22Rv1 (cell line): ENCODE measurements at regions not wholly inside any gene's neighbourhood (a gene's known extent, or its start where the extent isn't known, plus 50 kb on each side); places are given as distances from the start of the nearest gene placed in this dataset.

Experiments
- H3K27ac ChIP-seq: fragments of 450-650 bp; 2 replicates; pipeline ENCODE4 v1.5.1; 2017
- ZFX ChIP-seq: fragments of 450-650 bp; IDR thresholded peaks from 2 replicates; pipeline ENCODE4 v1.6.1; 2017; ENCODE audit warnings: antibody characterized with exemption, borderline replicate concordance
- TF ChIP-seq, protein P1 (sequence below): fragments of 450-650 bp; IDR thresholded peaks from 2 replicates; pipeline ENCODE4 v1.5.1; 2017; ENCODE audit warnings: mild to moderate bottlenecking

DNA sequence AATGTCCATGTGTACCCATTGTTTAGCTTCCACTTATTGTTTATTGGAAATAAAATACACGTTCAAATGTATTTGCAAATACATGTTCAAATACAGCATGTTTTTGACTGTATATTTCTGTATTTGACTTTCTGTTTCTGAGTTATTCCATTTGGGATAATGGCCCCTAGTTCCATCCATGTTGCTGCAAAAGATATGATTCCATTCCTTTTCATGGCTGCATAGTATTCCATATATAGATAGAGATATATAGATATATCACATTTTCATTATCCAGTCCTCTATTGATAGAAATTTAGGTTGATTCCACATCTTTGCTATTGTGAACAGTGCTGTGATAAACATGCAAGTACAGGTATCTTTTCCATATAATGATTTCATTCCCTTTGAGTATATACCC is 241.4 kb upstream of the SOX2 start:
- TF ChIP-seq, protein P1, sequence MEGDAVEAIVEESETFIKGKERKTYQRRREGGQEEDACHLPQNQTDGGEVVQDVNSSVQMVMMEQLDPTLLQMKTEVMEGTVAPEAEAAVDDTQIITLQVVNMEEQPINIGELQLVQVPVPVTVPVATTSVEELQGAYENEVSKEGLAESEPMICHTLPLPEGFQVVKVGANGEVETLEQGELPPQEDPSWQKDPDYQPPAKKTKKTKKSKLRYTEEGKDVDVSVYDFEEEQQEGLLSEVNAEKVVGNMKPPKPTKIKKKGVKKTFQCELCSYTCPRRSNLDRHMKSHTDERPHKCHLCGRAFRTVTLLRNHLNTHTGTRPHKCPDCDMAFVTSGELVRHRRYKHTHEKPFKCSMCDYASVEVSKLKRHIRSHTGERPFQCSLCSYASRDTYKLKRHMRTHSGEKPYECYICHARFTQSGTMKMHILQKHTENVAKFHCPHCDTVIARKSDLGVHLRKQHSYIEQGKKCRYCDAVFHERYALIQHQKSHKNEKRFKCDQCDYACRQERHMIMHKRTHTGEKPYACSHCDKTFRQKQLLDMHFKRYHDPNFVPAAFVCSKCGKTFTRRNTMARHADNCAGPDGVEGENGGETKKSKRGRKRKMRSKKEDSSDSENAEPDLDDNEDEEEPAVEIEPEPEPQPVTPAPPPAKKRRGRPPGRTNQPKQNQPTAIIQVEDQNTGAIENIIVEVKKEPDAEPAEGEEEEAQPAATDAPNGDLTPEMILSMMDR = no peak
- no peak for TF ChIP-seq ZFX

DNA sequence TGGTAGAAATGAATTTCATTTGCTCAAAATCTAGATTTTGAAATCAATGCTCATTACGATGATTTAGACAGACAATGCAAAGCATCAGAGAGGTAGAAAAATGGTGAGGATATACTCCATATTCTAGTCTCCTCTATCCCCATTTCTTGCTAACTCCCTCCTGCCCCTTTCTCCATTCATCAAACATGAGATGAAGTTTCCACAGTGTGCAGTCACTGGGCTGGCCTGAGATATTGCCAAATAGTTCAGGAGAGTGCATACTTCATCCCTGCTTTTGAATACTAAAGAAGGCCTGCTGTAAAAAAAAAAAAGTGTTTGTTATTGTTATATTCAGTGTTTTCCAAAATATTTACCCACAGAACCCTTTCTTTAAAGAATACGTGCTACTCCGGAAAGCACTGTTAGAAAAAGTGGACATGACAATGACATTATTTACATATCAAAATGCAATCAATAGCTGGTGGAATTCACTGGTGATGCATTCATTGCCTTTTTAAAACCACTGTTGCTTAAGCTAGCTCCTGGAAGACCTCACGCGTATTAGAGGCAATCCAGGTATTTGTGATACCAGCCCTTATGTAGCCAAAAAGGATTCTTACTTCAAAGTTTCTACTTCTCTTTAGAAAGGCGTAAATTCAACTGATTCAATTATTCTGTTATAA is 247.6 kb upstream of the SOX2 start:
- H3K27ac ChIP-seq = no peak overlapping the region
- TF ChIP-seq ZFX = no peak
- TF ChIP-seq, protein P1 = no peak

More for the DNA sequence above, 241.4 kb upstream of the SOX2 start:
- H3K27ac ChIP-seq = no peak overlapping the region

DNA sequence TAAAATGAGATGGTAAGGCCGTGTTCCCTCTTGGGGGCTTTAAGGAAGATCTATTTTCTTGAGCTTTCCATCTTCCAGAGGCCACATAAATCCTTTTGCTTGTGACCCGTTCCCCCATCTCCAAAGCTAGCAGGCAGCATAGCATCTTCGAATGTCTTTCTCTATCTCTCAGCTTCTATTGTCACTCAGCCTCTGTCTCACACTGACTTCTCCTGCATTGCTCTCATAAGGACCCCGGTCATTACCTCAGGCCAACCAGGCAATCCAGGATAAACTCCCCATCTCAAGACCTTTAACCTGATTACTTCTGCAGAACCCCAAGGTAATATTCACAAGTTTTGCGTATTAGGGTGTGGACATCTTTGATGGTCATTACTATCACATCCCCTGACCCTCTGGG is 250.3 kb upstream of the SOX2 start:
- TF ChIP-seq ZFX = no peak
- TF ChIP-seq, protein P1 = no peak
- H3K27ac ChIP-seq = no peak overlapping the region

- H3K27ac ChIP-seq = no peak overlapping the region
- TF ChIP-seq, protein P1 = no peak
- no peak for TF ChIP-seq ZFX
These were observed 252.2 kb upstream of the SOX2 start for GRCh38 chr3:181459516-181459915.

GRCh38 chr3:181458857-181459256 is 252.9 kb upstream of the SOX2 start:
- TF ChIP-seq, protein P1 = no peak
- TF ChIP-seq ZFX = no peak
- H3K27ac ChIP-seq = no peak overlapping the region

GRCh38 chr3:181457756-181458155 is 254.0 kb upstream of the SOX2 start:
- TF ChIP-seq, protein P1 = no peak
- no peak for TF ChIP-seq ZFX
- H3K27ac ChIP-seq = no peak overlapping the region

DNA sequence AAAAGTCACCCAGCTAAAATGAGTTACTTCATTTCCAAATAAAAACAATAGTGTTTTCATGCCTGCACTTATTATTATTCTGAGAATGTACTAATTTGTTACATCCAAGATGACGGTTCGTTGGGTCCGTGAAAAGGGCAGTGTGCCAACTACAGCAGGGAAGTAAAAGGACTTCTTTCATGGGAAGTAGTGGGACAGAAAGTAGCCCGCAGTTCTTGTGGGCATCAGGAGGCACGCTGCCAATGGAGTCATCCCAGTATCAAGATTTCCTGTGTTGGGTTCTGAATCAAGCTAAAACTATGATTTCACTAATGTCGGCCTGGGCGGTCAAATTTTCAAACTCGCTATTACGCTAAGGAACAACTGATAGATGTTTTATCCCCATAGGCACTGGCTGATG is 254.5 kb upstream of the SOX2 start:
- TF ChIP-seq, protein P1 = no peak
- no peak overlapping the region for H3K27ac ChIP-seq
